Gastrocnemius medialis (tissue), 4 donors: ENCODE measurements at regions not wholly inside any gene's neighbourhood (a gene's known extent, or its start where the extent isn't known, plus 50 kb on each side); places are given as distances from the start of the nearest gene placed in this dataset.
"Not testable (repeated sequence)": the region's sequence is repeated elsewhere in the genome, so short reads cannot be mapped to it uniquely, and the experiment has no call there.

Source experiments
- CTCF ChIP-seq, 5 experiments: fragments of 450-650 bp in 3 of 5; fragments of 200-600 bp in 2 of 5; sonication (generic) in 2 of 5; IDR thresholded peaks in 4 of 5; conservative IDR thresholded peaks in 1 of 5; 1 replicate in 4 of 5; 2 replicates in 1 of 5; pipeline ENCODE4 v1.5.1; 2016 to 2019; ENCODE audit warnings: antibody characterized with exemption in 5 of 5, mild to moderate bottlenecking in 3 of 5, moderate library complexity in 3 of 5
- POLR2A ChIP-seq, 2 donors: fragments of 450-650 bp; IDR thresholded peaks; one replicate each; pipeline ENCODE4 v1.6.1; 2017; ENCODE audit warnings: antibody characterized with exemption in 2 of 2, mild to moderate bottlenecking in 2 of 2, moderate library complexity in 2 of 2

GRCh38 chr3:125917020-125917549 lies 51.9 kb upstream of the ROPN1B start:
- not testable (repeated sequence) for TF ChIP-seq CTCF (IDR thresholded peaks at IDR 0.05 in 4 of 5, conservative IDR thresholded peaks at IDR 0.05 in 1 of 5); POLR2A (IDR thresholded peaks at IDR 0.05)
